ENCODE measurements at regions not wholly inside any gene's neighbourhood (a gene's known extent, or its start where the extent isn't known, plus 50 kb on each side); places are given as distances from the start of the nearest gene placed in this dataset.

DNA sequence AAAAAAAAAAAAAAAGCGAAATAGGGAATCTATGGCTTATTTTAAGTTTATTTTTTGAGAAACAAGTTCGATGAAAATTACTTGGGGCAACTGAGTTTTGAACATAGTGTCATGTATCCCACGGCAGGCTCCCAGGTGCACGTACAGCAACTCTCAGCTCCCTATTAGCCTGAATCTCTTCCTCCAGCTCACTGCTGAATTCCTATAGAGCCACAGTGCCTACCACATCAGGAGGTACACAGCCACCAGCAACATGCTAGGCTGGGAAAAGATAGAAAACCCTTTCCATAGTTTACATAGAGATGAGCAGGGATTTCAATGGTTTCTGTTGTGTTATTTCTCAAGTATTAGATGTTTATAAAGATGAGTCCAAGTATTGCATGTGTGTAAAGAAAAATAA is 115.9 kb upstream of the RGMB start:
- Histone ChIP-seq H3K36me3 (ENCODE audit: control insufficient read depth, insufficient read depth, low read length) (no peaks in the 10 kb centered on the region), H3K27me3 (ENCODE audit: control insufficient read depth, insufficient read depth, low read length) (no peaks in the 10 kb centered on the region), H3K4me3 (ENCODE audit: low read depth, low read length) (no peak overlapping the region)
- no peak for FAIRE-seq
- TF ChIP-seq, protein P1, sequence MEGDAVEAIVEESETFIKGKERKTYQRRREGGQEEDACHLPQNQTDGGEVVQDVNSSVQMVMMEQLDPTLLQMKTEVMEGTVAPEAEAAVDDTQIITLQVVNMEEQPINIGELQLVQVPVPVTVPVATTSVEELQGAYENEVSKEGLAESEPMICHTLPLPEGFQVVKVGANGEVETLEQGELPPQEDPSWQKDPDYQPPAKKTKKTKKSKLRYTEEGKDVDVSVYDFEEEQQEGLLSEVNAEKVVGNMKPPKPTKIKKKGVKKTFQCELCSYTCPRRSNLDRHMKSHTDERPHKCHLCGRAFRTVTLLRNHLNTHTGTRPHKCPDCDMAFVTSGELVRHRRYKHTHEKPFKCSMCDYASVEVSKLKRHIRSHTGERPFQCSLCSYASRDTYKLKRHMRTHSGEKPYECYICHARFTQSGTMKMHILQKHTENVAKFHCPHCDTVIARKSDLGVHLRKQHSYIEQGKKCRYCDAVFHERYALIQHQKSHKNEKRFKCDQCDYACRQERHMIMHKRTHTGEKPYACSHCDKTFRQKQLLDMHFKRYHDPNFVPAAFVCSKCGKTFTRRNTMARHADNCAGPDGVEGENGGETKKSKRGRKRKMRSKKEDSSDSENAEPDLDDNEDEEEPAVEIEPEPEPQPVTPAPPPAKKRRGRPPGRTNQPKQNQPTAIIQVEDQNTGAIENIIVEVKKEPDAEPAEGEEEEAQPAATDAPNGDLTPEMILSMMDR (IDR thresholded peaks at IDR 0.05; ENCODE audit: insufficient read depth, low read length, severe bottlenecking), result no peak
- DNase-seq (ENCODE audit: low read depth), result no peak

DNA sequence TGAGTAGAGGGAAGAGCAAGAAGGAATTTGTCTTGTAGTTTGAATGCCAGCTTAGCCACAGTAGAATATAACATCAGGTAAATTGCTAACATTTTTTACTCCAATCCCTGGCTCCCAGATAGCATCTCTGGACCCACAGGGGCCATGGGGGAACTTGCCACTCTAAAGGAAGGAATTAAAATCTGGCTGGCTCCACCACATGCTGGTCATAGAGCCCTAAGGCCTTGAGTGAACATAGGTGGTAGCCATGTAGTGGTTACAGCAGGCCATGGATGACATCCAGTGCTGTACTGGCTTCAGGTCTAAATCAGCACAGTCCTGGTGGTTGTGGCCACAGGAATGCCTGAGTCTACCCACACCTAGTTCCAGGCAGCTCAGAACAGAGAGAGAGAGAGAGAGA is 109.9 kb upstream of the RGMB start:
- DNase-seq (ENCODE audit: low read depth), result no peak
- H3K36me3 ChIP-seq (ENCODE audit: control insufficient read depth, insufficient read depth, low read length), result no peaks in the 10 kb centered on the region
- FAIRE-seq, result no peak
- TF ChIP-seq, protein P1 (IDR thresholded peaks at IDR 0.05; ENCODE audit: insufficient read depth, low read length, severe bottlenecking), result no peak
- no peaks in the 10 kb centered on the region for H3K27me3 ChIP-seq (ENCODE audit: control insufficient read depth, insufficient read depth, low read length)
- no peak overlapping the region for H3K4me3 ChIP-seq (ENCODE audit: low read depth, low read length)

DNA sequence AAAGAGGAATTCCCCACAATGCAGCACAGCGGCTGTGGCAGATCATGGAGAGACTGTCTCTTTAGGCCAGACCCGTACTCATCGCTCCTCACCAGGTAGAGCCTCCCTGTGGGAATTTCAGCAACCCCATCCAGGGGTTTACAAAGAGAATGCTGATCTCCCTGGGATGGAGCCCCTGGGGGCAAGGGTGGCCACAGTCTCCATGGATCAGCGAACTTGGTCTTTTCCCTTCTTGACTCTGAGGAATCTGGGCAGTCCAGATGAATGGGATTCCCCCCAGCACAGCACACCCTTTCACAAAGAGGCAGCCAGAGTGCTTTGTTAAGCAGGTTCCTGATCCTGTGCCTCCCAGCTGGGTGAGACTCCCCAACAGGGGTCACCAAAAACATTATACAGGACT is 108.7 kb upstream of the RGMB start:
- DNase-seq (ENCODE audit: low read depth), result no peak
- TF ChIP-seq, protein P1 (IDR thresholded peaks at IDR 0.05; ENCODE audit: insufficient read depth, low read length, severe bottlenecking), result no peak
- Histone ChIP-seq H3K36me3 (ENCODE audit: control insufficient read depth, insufficient read depth, low read length) (no peaks in the 10 kb centered on the region), H3K4me3 (ENCODE audit: low read depth, low read length) (no peak overlapping the region), H3K27me3 (ENCODE audit: control insufficient read depth, insufficient read depth, low read length) (no peaks in the 10 kb centered on the region)
- FAIRE-seq, result no peak

DNA sequence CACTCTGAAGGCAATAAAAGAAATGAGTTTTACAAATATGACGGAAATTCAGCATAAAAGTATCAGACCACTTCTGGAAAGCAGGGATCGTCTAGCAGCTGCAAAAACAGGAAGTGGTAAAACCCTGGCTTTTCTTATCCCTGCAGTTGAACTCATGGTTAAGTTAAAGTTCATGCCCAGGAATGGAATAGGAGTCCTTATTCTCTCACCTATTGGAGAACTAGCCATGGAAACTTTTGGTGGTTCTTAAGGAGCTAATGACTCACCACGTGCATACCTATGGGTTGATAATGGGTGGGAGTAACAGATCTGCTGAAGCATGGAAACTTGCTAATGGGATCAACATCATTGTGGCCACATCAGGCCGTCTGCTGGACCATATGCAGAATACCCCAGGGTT is 93.5 kb upstream of the RGMB start:
- DNase-seq (ENCODE audit: low read depth) (peak; percentile 21), FAIRE-seq (peak; percentile 7)
- Histone ChIP-seq H3K27me3 (ENCODE audit: control insufficient read depth, insufficient read depth, low read length) (no peaks in the 10 kb centered on the region), H3K36me3 (ENCODE audit: control insufficient read depth, insufficient read depth, low read length) (no peaks in the 10 kb centered on the region), H3K4me3 (ENCODE audit: low read depth, low read length) (no peak overlapping the region)
- TF ChIP-seq, protein P1 (IDR thresholded peaks at IDR 0.05; ENCODE audit: insufficient read depth, low read length, severe bottlenecking), result no peak

DNA sequence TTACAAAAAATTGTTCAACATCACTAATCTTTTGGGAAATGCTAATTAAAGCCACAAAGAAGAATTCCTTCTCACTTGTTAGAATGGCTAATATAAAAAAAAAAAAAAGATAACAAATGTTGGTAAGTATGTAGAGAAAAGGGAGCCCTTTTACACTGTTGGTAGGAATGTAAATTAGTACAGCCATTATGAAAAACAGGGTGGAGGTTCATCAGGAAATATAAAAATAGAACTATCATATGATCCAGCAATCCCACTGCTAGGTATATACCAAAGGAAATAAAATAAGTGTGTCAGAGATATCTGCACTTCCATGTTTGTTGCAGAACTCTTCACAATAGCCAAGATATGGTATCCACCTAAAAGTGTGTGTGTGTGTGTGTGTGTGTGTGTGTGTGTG is 83.5 kb upstream of the RGMB start:
- TF ChIP-seq, protein P1 (IDR thresholded peaks at IDR 0.05; ENCODE audit: insufficient read depth, low read length, severe bottlenecking), result no peak
- FAIRE-seq (no peak), DNase-seq (ENCODE audit: low read depth) (no peak)
- H3K36me3 ChIP-seq (ENCODE audit: control insufficient read depth, insufficient read depth, low read length), result no peaks in the 10 kb centered on the region
- no peaks in the 10 kb centered on the region for H3K27me3 ChIP-seq (ENCODE audit: control insufficient read depth, insufficient read depth, low read length)
- H3K4me3 ChIP-seq (ENCODE audit: low read depth, low read length), result no peak overlapping the region

DNA sequence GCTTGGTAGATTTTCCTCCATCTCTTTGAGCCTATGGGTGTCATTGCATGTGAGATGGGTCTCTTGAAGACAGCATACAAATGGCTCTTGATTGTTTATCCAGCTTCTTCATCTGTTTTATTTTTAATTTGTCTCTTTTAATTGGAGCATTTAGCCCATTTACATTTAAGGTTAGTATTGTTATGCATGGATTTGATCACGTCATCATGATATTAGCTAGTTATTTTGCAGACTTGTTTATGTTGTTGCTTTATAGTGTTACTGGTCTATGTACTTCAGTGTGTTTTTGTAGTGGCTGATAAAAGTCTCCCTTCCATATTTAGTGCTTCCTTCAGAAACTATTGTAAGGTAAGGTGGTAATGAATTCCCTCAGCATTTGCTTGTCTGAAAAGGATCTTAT is 78.6 kb upstream of the RGMB start:
- TF ChIP-seq, protein P1 (IDR thresholded peaks at IDR 0.05; ENCODE audit: insufficient read depth, low read length, severe bottlenecking), result no peak
- no peak for DNase-seq (ENCODE audit: low read depth)
- FAIRE-seq, result no peak

More for the DNA sequence above, 78.6 kb upstream of the RGMB start:
- Histone ChIP-seq H3K4me3 (ENCODE audit: low read depth, low read length) (no peak overlapping the region), H3K36me3 (ENCODE audit: control insufficient read depth, insufficient read depth, low read length) (no peaks in the 10 kb centered on the region), H3K27me3 (ENCODE audit: control insufficient read depth, insufficient read depth, low read length) (no peaks in the 10 kb centered on the region)
